ENCODE measurements at regions not wholly inside any gene's neighbourhood (a gene's known extent, or its start where the extent isn't known, plus 50 kb on each side); places are given as distances from the start of the nearest gene placed in this dataset.
A peak's percentile ranks its signal among the peaks of the same experiment; 100 is the strongest.

DNA sequence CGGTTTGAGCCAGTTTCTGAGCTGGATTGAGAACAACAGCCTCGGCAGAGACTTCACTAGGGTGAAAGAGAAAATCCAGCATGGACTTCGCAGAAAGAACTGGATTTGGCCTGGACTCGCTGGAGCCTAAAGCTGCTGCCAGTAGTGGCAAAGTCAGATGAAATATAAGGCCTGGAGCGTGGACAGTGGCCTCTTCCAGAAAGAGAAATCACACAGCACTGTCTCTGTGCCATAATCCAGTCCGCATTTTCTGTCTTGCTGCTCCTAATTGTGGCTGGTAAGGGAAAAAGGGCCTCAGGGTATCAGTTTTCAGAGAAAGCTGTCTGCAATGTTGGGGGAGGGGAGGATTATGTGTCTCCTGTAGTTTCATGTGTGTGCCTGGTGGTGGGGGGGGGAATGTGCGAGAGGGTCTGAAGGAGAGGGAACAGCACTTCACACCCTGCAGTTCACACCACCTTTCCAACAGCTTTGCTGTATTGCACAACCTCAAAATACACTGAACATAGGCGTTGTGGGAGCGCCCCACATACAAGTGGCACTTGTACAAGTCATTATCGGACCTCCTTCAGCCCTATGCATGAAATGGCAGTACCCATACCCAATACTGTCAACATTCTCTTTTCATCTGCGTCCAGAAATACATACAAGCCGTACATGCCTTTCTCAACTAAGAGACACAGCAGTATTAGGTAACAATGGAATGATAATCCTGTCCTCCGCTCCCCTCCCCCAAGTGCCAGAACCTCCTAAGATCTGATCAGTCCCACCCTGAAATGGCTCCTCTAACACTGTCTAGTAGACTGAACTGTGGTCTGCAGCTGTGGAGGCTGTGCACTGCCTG is 107.5 kb upstream of the ATF7IP start (continued):
- TF ChIP-seq, protein P1, sequence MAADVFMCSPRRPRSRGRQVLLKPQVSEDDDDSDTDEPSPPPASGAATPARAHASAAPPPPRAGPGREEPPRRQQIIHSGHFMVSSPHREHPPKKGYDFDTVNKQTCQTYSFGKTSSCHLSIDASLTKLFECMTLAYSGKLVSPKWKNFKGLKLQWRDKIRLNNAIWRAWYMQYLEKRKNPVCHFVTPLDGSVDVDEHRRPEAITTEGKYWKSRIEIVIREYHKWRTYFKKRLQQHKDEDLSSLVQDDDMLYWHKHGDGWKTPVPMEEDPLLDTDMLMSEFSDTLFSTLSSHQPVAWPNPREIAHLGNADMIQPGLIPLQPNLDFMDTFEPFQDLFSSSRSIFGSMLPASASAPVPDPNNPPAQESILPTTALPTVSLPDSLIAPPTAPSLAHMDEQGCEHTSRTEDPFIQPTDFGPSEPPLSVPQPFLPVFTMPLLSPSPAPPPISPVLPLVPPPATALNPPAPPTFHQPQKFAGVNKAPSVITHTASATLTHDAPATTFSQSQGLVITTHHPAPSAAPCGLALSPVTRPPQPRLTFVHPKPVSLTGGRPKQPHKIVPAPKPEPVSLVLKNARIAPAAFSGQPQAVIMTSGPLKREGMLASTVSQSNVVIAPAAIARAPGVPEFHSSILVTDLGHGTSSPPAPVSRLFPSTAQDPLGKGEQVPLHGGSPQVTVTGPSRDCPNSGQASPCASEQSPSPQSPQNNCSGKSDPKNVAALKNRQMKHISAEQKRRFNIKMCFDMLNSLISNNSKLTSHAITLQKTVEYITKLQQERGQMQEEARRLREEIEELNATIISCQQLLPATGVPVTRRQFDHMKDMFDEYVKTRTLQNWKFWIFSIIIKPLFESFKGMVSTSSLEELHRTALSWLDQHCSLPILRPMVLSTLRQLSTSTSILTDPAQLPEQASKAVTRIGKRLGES (CRISPR knock-in tag; IDR thresholded peaks at IDR 0.05; ENCODE audit: borderline replicate concordance): 0 out of 2 replicates have a peak, but pooled peaks have one; percentile 0
- TF ChIP-seq RNF2 (conservative IDR thresholded peaks at IDR 0.05; ENCODE audit: low read depth): no peak; the same call in 1 of the 2 replicates
- TF ChIP-seq, protein P2, sequence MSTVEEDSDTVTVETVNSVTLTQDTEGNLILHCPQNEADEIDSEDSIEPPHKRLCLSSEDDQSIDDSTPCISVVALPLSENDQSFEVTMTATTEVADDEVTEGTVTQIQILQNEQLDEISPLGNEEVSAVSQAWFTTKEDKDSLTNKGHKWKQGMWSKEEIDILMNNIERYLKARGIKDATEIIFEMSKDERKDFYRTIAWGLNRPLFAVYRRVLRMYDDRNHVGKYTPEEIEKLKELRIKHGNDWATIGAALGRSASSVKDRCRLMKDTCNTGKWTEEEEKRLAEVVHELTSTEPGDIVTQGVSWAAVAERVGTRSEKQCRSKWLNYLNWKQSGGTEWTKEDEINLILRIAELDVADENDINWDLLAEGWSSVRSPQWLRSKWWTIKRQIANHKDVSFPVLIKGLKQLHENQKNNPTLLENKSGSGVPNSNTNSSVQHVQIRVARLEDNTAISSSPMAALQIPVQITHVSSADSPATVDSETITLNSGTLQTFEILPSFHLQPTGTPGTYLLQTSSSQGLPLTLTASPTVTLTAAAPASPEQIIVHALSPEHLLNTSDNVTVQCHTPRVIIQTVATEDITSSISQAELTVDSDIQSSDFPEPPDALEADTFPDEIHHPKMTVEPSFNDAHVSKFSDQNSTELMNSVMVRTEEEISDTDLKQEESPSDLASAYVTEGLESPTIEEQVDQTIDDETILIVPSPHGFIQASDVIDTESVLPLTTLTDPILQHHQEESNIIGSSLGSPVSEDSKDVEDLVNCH (CRISPR knock-in tag; IDR thresholded peaks at IDR 0.05): no peak
- TF ChIP-seq, protein P3, sequence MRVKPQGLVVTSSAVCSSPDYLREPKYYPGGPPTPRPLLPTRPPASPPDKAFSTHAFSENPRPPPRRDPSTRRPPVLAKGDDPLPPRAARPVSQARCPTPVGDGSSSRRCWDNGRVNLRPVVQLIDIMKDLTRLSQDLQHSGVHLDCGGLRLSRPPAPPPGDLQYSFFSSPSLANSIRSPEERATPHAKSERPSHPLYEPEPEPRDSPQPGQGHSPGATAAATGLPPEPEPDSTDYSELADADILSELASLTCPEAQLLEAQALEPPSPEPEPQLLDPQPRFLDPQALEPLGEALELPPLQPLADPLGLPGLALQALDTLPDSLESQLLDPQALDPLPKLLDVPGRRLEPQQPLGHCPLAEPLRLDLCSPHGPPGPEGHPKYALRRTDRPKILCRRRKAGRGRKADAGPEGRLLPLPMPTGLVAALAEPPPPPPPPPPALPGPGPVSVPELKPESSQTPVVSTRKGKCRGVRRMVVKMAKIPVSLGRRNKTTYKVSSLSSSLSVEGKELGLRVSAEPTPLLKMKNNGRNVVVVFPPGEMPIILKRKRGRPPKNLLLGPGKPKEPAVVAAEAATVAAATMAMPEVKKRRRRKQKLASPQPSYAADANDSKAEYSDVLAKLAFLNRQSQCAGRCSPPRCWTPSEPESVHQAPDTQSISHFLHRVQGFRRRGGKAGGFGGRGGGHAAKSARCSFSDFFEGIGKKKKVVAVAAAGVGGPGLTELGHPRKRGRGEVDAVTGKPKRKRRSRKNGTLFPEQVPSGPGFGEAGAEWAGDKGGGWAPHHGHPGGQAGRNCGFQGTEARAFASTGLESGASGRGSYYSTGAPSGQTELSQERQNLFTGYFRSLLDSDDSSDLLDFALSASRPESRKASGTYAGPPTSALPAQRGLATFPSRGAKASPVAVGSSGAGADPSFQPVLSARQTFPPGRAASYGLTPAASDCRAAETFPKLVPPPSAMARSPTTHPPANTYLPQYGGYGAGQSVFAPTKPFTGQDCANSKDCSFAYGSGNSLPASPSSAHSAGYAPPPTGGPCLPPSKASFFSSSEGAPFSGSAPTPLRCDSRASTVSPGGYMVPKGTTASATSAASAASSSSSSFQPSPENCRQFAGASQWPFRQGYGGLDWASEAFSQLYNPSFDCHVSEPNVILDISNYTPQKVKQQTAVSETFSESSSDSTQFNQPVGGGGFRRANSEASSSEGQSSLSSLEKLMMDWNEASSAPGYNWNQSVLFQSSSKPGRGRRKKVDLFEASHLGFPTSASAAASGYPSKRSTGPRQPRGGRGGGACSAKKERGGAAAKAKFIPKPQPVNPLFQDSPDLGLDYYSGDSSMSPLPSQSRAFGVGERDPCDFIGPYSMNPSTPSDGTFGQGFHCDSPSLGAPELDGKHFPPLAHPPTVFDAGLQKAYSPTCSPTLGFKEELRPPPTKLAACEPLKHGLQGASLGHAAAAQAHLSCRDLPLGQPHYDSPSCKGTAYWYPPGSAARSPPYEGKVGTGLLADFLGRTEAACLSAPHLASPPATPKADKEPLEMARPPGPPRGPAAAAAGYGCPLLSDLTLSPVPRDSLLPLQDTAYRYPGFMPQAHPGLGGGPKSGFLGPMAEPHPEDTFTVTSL (CRISPR knock-in tag; IDR thresholded peaks at IDR 0.05; ENCODE audit: borderline replicate concordance): no peak
- TF ChIP-seq ZNF746 (CRISPR knock-in tag; IDR thresholded peaks at IDR 0.05): 0 out of 2 replicates have a peak, but pooled peaks have one; percentile 32
- TF ChIP-seq, protein P4, sequence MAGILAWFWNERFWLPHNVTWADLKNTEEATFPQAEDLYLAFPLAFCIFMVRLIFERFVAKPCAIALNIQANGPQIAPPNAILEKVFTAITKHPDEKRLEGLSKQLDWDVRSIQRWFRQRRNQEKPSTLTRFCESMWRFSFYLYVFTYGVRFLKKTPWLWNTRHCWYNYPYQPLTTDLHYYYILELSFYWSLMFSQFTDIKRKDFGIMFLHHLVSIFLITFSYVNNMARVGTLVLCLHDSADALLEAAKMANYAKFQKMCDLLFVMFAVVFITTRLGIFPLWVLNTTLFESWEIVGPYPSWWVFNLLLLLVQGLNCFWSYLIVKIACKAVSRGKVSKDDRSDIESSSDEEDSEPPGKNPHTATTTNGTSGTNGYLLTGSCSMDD (CRISPR knock-in tag; IDR thresholded peaks at IDR 0.05): no peak
- peak; percentile 90 for TF ChIP-seq ZNF788 (CRISPR knock-in tag; IDR thresholded peaks at IDR 0.05; ENCODE audit: borderline replicate concordance)
- TF ChIP-seq REPIN1 (CRISPR knock-in tag; IDR thresholded peaks at IDR 0.05; ENCODE audit: borderline replicate concordance, low read depth): peak; percentile 56; the same call in 1 of the 2 replicates
- TF ChIP-seq, protein P5, sequence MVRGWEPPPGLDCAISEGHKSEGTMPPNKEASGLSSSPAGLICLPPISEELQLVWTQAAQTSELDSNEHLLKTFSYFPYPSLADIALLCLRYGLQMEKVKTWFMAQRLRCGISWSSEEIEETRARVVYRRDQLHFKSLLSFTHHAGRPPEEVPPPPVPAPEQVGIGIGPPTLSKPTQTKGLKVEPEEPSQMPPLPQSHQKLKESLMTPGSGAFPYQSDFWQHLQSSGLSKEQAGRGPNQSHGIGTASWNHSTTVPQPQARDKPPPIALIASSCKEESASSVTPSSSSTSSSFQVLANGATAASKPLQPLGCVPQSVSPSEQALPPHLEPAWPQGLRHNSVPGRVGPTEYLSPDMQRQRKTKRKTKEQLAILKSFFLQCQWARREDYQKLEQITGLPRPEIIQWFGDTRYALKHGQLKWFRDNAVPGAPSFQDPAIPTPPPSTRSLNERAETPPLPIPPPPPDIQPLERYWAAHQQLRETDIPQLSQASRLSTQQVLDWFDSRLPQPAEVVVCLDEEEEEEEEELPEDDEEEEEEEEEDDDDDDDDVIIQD (CRISPR knock-in tag; IDR thresholded peaks at IDR 0.05; ENCODE audit: low read depth): 0 out of 2 replicates have a peak, but pooled peaks have one; percentile 26
- TF ChIP-seq MAZ (IDR thresholded peaks at IDR 0.05; ENCODE audit: borderline replicate concordance, low read depth, low read length): no peak
- no peak for TF ChIP-seq MAZ (CRISPR knock-in tag; IDR thresholded peaks at IDR 0.05; ENCODE audit: low read depth)
- TF ChIP-seq ZNF234 (CRISPR knock-in tag; conservative IDR thresholded peaks at IDR 0.05): no peak
- no peak for TF ChIP-seq KMT2A (CRISPR knock-in tag; IDR thresholded peaks at IDR 0.05)

Measured in HepG2 (cell line).